ENCODE measurements at regions not wholly inside any gene's neighbourhood (a gene's known extent, or its start where the extent isn't known, plus 50 kb on each side); places are given as distances from the start of the nearest gene placed in this dataset.

DNA sequence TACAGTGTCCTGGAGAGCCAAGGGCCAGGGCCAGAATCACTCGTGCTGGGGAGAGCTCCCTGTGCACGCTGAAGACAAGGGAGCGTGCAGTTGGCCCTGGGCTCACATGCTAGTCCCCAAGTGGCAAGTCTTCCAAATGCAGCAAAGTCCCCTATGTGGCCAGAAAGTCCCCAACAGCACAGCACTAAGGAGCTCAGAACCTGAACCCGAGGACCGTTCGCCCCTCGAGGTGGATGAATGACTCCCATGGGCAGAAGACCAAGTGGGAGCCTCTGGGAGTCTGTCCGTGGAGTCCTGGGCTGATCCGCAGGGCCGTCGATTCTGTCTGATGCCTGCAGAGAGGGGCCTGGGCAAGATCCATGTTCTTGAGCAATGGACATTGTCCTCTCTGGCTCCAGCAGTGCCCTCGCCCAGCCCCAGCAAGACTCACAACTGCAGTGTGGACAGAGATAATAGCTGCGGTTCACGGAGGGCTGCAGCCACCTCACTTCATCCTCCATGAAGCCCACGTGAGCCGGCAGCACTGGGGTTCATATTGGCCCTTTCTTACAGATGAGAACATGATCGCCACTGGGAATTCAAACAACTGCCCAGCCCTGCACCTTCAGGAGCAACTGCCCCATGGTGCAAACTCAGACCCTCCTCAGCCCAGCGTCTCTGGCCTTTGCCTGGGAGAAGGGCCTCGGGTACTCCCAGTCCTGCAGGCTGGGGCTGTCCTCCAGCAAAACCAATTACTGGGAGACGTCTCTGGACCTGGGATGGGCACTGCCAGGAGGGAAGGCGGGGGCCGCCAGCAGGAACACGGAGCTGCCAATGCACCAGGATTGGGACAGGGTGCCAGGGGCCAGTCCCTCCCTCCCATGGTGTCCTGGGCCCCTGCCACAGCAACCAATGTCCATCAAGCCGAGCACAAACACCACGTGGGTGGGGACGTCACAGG lies 243.7 kb downstream of the NPHP4 start:
- DNase-seq = no peak

DNA sequence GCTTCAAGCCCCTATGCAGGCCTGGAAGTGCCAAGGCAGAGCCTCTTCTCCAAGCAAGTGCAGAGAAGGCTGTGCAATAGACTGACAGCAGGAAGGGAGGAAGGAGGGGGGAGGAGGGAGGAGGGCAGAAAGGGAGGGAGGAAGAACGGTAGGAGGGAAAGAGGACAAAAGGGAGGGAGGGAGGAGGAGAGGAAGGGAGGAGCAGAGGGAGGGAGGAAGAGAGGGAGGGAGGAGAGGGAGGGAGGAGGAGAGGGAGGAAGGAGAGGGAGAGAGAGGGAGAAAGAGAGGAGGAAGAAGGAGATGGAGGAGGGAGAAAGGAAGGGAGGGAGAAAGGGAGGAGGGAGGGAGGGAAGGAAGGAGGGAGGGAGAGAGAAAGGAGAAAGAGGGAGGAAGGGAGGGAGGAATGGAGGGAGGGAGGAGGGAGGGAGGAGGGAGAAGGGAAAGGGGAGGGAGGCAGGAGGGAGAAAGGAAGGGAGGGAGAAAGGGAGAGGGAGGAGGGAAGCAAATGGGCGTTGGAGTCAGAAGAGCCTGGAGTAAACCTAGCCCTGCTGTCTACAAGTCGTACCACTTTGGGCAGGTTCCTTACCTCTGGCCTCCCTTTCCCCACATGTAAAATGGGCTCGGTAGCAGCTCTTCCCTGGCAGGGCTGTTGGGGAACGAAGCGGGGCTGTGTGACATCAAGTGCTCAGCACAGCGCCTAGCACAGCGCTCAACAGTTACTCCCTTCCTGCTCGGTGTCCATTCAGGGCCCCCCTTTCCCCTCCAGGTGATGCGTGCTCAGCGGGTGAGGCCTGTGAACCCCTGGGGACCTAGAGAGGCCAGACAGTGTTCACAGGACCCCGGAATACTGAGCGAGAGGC lies 244.6 kb downstream of the NPHP4 start:
- peak; percentile 22 for DNase-seq

DNA sequence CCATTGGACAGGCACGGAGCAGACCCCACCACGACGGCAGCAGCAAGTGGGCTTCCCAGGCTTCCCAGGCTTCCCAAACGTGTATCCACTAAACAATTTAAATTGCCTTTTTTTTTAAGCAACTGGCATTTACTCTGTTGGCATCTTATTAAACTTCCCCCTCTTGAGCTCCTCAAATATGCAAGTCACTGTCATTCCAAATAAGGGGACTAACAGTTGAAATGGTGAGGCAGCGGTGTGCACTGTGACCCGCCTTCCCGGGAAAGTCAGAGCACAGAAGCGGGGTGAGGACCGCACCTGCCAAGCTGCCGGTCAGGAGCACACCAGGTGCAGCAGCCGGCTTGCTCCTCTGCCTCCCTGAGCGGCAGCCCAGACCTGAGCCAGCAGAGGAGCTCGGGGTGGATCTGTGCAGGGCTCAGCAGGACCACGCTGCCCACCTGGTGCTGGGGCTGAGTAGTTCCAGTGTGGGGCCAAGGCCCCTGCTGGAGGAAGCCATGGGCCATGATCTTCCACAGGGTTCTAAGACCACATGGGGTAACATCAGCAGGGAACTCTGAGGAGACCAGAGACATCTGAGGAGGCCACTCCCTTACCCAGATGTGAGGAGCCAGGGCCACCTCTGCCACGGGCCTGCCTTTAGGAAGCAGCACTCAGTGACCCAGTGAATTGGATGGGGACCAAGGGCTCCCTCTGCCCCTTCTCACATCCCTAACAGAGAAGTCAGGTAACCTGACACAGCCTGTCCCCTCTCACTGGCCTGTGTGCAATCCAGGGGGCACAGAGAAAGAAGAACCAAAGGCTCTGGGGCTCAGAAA lies 245.4 kb downstream of the NPHP4 start:
- DNase-seq = peak; percentile 43

DNA sequence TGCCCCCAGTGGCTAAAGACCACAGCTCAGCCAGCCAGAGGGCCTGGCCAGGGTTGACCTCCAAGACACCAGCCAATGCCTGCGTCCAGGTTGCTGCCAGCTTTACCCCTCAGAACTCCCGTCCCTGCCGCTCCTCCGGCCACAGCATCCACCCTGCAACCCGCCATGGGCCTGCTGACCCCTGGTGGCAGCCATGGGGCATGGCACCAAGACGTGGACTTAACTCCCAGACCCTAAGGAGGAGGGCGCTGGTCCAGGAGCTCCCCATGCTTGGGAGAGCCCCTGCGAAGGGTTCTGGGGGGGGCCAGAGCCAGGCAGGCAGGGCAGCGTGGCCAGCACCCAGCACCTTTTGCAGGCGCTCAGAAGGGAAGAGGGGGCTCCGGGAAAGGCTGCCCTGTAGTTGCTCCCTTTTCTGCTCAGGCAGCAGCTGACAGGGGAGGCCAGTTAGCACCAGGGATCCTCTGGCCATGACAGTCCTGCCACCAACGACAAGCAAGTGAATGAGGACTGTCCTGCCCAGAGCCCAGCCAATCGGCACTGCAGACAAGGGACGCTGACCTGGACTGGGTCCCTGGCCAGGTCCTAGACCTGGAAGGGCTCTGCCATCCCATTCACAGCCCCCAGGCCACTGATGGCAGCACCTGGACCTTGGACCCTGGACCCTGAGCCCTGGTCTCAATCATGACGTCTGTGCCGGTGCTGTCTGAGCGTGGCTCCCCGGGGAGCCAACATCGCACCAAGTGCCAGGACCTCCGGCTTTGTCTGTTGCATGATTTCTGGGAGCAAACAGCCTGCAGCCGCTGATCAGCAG lies 246.2 kb downstream of the NPHP4 start:
- DNase-seq = peak; percentile 62

DNA sequence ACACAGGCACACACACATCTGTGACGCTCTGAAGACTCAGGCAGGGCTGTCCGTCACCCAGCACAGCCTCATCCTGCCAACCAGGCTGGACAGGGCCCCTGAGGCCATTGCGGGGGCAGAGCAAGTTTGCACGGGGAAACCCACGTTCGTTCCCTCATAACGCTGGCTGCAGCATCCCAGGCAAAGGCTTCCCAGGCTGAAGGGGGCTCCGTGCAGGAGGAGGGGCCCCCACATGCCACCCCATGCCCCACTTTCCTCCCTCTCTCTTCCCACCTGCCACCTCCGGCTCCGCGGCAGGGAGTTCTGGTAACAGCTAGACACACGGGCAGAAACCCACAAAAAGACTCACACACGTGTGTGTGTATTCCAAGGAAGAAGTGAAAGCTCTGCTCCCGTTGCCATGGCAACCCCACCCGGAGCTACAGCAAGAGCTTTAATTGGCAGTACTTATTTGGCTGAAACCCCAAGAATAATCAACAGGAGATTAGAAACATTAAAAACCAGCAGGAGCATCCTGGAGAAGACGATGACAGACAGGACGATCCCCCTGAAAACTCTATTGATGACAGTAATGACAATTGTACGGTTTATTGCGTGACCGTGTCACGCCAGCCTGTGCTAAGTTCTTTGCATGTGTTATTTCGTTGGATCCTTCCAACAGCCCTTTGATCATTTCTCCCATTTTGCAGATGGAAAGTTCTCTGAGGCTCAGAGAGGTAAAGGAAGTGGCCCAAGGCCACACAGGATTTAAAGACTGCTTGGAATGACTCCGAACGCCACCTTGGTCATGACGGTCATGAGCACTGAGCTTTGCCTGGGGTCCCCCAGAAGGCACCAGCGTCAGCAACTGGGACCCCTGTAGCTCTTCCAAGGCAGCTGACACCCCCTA lies 247.1 kb downstream of the NPHP4 start:
- DNase-seq = no peak

DNA sequence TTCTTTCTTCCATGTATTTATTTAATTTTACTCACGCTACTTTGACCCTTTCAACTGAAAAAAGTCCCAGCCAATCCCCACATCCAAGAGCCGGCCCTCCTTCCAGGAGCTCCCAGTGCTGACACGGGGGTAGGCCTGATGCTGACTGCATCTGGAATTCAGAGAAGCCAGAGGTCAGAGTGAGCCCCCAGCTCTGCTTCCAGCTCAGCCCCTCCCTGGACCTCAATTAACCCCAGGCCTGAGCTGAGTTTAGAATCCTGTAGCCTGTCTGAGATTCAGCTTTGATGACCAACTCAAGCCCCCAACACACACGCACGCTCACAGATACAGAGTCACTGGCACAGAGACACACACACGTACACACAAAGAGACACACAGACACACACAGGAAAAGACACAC lies 247.9 kb downstream of the NPHP4 start:
- no peak for DNase-seq

DNA sequence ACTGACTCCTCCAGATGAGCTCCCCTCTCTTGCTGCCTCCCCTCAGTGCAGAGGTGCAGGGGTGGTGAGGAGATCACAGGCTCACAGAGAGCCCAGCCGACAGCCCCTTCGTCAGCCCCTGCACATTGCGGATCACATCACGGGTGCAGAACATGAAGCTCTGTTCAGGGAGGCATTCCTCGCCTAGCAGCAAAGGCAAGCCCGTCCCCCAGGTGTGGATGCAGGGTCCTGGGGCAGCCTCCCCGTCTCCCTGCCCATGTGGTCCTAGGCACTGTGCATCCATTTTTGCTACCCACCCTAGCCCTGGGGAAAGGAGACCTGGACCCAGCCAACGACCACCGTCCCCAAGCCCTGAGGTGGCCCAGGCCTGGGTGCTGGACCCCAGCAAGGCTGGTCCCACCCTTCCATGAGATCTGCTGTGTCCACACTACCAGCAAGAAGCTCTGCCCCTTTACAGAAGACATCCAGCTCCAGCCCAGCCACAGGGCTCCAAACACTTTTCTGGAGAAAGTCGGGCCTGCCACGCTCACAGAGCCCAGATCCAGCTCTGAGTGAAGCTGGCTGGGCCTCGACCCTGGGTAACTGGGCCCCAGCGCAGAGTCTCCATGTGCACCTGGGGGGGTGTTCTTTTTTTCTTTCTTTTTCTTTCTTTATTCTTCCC lies 248.7 kb downstream of the NPHP4 start:
- DNase-seq = no peak

DNA sequence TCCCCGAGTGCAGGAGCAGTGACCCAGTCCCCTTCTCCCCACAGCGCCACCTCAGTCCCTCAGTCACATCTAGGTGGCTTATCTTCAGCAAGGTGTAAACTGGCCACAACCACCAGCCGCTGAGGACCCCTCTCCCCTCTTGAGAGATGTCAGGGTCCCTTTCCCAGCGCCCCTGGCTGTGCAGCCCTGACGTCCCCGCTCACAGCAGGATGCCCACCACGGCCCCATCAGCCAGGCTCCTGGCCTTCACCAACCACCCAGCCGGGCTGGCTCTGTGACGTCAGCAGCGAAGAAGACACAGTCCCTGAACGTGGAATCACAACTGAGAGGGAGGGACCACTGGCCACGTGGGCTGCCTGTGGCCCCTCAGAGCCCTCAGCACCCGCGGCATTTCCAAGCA lies 249.4 kb downstream of the NPHP4 start:
- DNase-seq = no peak

DNA sequence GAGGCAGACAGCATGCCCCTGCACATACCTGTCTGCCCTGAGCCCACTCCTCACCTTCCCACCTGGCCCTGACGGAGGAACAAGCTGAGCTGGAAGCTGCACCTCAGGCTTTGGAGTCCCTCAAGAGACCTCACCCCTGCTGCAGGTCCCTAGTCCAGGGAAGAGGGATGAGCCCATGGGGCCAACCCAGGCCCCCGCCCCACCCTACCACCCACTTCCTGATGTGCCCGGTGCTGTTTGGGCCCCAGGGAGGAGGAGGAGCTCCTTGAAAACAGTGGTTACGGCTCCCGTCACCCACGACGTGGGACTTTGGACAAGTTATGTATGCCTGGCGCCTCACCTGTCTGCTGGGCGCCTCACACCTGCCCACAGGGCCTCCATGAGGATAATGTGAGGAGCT lies 250.2 kb downstream of the NPHP4 start:
- no peak for DNase-seq

DNA sequence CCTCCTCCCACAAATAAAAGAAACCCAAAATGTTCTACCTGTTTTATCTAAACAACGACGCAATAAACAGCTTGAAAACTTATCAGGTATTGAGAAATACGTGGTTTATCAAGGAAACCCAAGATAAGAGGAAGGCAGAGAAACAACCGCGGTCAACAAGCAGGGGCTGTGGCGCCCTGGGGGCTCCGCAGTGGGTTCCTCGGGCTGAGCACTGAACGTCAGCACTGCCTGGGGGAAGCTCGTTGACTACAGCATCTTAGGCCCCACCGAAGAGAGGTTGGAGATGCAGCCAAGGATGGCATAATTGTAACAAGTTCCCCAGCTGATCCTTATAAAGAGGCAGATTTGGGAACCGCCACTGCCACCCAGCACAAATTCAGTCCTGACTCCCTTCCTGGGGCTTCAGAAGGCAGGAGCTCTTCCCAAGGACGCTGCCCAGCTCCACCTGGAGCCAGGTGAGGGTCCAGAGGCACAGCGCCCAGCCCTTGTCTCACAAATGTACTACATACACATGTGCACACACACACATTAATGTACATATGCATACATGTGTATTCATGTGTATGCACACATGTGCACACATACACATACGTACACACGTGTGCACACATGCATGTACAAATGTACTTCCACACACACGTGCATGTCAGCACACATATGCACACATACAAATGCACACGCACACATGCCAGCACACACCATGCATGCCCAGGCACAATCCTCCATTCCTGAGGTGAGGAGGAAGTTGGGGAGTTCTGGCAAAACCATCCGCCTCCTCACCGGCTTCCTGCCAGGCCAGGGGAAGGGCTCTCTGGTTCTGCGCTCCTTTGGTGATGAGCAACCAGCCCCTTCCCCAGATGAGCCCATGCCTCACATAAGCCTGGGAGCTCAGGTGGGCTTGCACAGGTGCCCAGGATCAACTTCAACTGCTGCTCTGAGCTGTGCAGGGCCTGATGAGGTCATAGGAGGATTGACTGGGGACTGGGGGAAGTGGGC lies 251.1 kb downstream of the NPHP4 start:
- no peak for DNase-seq

DNA sequence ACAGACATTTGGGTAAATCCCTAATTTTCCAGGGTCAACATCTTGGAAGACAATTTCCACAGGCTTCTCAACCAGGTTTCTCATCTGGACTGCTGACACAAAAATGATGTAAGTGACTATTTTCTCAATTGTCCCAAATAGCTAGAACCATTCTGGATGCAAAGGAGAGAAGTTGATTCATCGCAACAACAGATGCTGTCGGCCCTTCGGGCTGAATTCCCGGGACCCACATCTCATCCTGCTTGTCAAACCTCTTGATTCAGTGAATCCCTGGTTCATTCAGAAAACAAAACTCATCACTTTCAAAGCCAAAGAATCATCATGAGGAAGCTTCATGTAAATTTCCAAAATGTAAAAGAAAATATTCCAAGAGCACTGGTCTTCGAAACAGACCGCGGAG lies 251.8 kb downstream of the NPHP4 start:
- DNase-seq = no peak

DNA sequence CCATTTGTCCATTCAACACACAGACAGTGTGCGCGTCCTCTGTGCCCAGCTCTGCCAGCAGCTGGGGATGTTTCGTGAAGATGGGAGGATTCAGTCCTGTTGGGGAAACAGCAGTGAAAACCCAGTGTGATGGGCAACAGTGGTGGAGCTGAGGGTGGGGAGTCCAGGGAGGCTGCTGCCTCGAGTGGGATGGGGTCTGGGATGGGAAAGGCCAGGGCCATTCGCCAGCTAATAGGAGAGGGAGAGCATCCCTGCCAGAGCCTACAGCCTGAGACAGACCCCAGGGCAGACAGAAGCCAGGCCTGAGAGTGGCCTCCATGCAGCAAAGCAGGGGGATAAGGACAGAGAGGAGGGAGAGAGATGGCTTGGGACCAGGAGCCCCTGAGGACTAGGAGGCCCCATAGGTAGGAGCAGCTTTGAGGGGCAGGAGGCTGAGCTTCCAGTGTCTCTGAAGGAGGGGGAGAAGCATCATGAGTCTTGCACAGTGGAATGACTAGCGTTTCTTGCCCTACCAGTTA lies 252.6 kb downstream of the NPHP4 start:
- no peak for DNase-seq

DNA sequence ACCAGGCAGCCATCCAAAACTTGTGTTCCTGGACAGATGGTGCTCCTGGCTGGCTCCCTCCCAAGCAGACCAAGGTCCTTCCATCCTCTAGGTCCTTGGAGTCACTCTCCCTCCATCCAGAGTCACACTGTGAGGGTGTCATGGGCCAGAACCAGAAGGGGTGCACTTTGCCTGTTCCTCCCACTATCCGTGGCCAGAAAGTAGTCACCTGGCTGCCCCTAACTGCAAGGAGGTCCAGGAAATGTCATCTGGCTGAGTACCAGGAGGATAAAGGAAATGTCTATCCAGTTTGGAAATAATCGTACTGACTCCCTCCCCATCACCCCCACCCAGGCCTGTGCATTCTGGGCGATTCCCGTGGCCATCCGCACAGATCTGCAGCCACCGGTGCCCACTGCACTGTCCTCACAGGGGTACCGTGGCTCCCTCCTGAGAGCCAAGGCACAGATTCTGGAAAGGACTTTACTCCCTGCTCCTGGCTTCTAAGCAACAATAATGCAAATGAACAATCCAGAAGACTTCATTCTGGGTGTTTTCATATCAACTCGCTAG lies 253.2 kb downstream of the NPHP4 start:
- DNase-seq = no peak

DNA sequence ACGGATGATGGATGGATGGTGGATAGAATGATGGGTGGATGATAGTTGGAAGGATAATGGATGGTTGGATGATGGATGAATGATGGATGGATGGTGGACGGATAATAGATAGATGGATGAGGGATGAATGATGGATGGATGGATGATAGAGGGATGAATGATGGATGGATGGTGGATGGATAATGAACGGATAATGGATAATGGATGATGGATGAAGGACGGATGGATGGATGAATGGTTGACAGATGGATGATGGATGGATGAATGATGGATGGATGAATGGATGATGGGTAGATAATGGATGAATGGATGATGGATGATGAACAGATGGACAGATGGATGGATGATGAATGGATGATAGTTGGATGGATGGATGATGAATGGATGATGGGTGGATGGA lies 255.1 kb downstream of the NPHP4 start:
- no peak for DNase-seq

DNA sequence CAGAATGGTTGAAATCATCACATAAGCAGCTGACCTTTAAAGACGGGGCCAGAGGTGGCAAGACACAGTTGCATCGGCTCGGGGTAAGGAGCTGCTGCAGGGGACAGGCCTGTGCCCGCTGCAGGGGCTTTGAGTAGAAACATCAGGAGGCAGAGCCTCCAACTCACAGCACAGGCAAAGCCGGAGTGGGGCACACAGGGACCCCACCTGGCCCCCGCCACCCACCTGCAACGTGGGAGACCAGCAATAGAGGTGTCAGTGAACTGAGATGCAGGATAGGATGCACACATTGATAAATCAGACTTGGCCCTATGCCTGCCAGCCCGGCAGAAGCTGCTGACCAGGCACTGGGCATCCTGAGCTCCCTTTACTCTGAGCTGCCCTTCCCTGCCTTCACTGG lies 257.2 kb downstream of the NPHP4 start:
- no peak for DNase-seq

DNA sequence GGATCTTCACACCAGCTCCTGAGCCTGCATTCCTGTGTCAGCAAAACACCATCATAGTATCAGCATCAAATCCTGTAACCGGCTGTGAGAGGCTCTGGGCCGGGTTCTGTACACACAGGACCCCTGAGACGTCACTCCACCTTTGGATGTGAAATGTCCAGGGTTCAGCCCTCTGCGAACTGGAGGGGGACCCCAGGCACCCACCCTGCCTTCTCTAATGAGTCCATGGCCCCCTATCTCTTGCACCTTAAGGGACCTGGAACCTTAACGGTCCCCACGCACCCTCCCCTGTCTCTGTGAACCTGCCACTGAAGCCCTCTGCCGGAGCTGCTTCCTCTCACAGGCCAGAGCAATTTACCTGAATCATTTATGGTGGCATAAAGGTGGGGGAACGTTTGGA lies 257.8 kb downstream of the NPHP4 start:
- DNase-seq = no peak

DNA sequence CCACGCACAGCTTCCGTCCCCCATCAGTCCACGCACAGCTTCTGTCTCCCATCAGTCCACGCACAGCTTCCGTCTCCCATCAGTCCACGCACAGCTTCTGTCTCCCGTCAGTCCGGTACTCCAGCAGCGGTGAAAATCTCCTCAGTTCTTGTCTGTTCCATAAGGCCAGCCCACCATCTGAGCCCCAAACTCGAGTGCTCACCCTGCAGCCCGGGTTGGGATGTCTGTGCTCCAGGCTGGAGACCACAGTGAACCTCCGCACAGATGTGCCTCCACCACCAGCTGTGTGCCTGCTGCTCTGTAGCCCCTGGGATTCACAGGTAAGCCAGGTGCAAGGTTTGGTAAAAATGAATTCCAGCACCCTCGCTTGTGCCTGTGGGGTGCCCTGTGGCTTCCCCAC lies 258.6 kb downstream of the NPHP4 start:
- DNase-seq = no peak

DNA sequence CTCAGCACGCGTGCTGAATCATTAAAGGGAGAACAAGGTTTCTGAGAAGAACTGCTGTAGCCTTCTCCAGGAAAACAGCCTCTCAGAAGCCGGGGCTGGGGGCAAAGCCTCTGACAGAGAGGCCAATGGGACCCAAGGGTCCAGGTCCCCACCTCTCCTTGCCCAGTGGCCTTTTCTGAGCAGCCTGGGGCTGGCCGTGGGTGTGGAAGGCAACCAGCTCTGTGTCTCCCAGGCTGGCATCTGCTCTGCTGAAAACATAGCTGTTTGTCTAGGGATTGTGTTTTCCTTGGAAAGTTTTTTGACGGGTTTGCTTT lies 261.2 kb downstream of the NPHP4 start:
- DNase-seq = no peak

All from NCI-H510A treated with DMSO at 0.1 percent for 48 hours (cell line).